SK-N-SH (cell line): ENCODE measurements at regions not wholly inside any gene's neighbourhood (a gene's known extent, or its start where the extent isn't known, plus 50 kb on each side); places are given as distances from the start of the nearest gene placed in this dataset.

Experiments used
- CTCF ChIP-seq: fragments of 200-600 bp; sonication (generic); IDR thresholded peaks from 2 replicates; pipeline ENCODE4 v1.6.1; 2017; ENCODE audit warnings: antibody characterized with exemption, mild to moderate bottlenecking, moderate library complexity
- EP300 ChIP-seq, 2 experiments: IDR thresholded peaks; 2 replicates each; pipeline versions ENCODE4 v1.4.0 to v1.6.1; 2012; ENCODE audit warnings: borderline replicate concordance in 1 of 2, low read depth in 1 of 2, low read length in 1 of 2
- EZH2phosphoT487 ChIP-seq: fragments of 200-600 bp; sonication (generic); IDR thresholded peaks from 2 replicates; pipeline ENCODE4 v1.6.1; 2017; ENCODE audit warnings: low read depth, mixed run types, mild to moderate bottlenecking, antibody characterized with exemption, moderate library complexity, borderline replicate concordance
- FOXJ3 ChIP-seq: sonication (generic); formaldehyde crosslinking; IDR thresholded peaks from 2 replicates; pipeline ENCODE4 v1.5.1; 2020; ENCODE audit warnings: mild to moderate bottlenecking, missing genetic modification reagents
- POLR2AphosphoS5 ChIP-seq: IDR thresholded peaks from 2 replicates; pipeline ENCODE4 v1.6.1; 2012; ENCODE audit warnings: low read depth, low read length
- RAD21 ChIP-seq: IDR thresholded peaks from 2 replicates; pipeline ENCODE4 v1.6.1; 2012; ENCODE audit warnings: mild to moderate bottlenecking, low read length
- REST ChIP-seq: IDR thresholded peaks from 2 replicates; pipeline ENCODE4 v1.6.1; 2012; ENCODE audit warnings: mild to moderate bottlenecking, low read depth, low read length, moderate library complexity
- SIN3A ChIP-seq: IDR thresholded peaks from 2 replicates; pipeline ENCODE4 v1.6.1; 2012; ENCODE audit warnings: low read depth, mild to moderate bottlenecking, low read length, moderate library complexity, borderline replicate concordance
- TF ChIP-seq, protein P1 (sequence below): IDR thresholded peaks from 2 replicates; pipeline ENCODE4 v1.4.0; 2012; ENCODE audit warnings: low read depth

DNA sequence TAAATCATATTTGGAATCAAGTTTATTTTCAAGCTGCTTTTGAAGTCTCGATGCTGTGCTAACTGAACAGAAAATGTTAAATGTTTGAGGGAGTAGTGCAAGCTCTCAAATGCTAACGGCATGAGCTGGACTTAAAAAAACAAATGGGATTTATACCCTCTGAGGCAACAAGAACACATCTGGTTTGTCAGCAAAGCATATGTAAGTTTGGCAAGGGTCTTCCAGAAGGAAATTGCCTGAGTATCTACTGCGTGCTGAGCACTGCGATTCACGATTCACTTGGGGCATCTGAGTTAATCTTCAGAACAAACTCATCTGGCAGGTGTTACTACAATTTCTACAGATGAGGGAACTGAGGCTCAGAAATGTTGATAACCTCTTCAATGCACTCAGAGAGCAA is 98.4 kb upstream of the C9orf72 start:
- TF ChIP-seq CTCF (no peak), REST (no peak), EZH2phosphoT487 (no peak), SIN3A (no peak), RAD21 (no peak), EP300 (IDR thresholded peaks at IDR 0.05; ENCODE audit: borderline replicate concordance in 1 of 2, low read depth in 1 of 2, low read length in 1 of 2) (no peak), FOXJ3 (CRISPR knock-in tag) (no peak), POLR2AphosphoS5 (no peak)
- TF ChIP-seq, protein P1, sequence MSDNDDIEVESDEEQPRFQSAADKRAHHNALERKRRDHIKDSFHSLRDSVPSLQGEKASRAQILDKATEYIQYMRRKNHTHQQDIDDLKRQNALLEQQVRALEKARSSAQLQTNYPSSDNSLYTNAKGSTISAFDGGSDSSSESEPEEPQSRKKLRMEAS: no peak
